Cardiac muscle cell (in vitro differentiated cells and primary cell): ENCODE measurements at regions not wholly inside any gene's neighbourhood (a gene's known extent, or its start where the extent isn't known, plus 50 kb on each side); places are given as distances from the start of the nearest gene placed in this dataset.

Experiments used
- DNase-seq, 2 donors: peaks; one replicate each; pipeline versions ENCODE4 v3.0.0 to v3.0.0-alpha.2; 2010 to 2017; ENCODE audit warnings: low read depth in 1 of 2, low spot score in 1 of 2
- H3K27ac ChIP-seq: fragments of 200-600 bp; sonication (generic); 2 replicates; pipeline ENCODE4 v1.5.1; 2016
- H3K27me3 ChIP-seq: fragments of 200-600 bp; sonication (generic); 2 replicates; pipeline ENCODE4 v1.6.0; 2016; ENCODE audit warnings: control low read depth
- H3K36me3 ChIP-seq: fragments of 200-600 bp; sonication (generic); 2 replicates; pipeline ENCODE4 v1.5.1; 2016; ENCODE audit warnings: control low read depth
- H3K4me1 ChIP-seq: fragments of 200-600 bp; sonication (generic); 2 replicates; pipeline ENCODE4 v1.8.1; 2017; ENCODE audit warnings: low read depth, mild to moderate bottlenecking, mixed run types
- H3K4me3 ChIP-seq: fragments of 200-600 bp; sonication (generic); 2 replicates; pipeline ENCODE4 v1.5.1; 2016; ENCODE audit warnings: mild to moderate bottlenecking
- H3K9me3 ChIP-seq: fragments of 200-600 bp; sonication (generic); 2 replicates; pipeline ENCODE4 v1.5.1; 2017; ENCODE audit warnings: low read depth, mild to moderate bottlenecking, control low read depth
- TF ChIP-seq, protein P1 (sequence below): IDR thresholded peaks from 2 replicates; pipeline ENCODE4 v1.5.1; 2012; ENCODE audit warnings: low read depth, mild to moderate bottlenecking, low read length

- Histone ChIP-seq H3K36me3 (no peaks in the 10 kb centered on the region), H3K9me3 (no peaks in the 10 kb centered on the region), H3K4me3 (no peak overlapping the region), H3K27ac (no peak overlapping the region), H3K4me1 (no peaks in the 10 kb centered on the region), H3K27me3 (peaks cover 45% of the 10 kb centered on the region)
- TF ChIP-seq, protein P1, sequence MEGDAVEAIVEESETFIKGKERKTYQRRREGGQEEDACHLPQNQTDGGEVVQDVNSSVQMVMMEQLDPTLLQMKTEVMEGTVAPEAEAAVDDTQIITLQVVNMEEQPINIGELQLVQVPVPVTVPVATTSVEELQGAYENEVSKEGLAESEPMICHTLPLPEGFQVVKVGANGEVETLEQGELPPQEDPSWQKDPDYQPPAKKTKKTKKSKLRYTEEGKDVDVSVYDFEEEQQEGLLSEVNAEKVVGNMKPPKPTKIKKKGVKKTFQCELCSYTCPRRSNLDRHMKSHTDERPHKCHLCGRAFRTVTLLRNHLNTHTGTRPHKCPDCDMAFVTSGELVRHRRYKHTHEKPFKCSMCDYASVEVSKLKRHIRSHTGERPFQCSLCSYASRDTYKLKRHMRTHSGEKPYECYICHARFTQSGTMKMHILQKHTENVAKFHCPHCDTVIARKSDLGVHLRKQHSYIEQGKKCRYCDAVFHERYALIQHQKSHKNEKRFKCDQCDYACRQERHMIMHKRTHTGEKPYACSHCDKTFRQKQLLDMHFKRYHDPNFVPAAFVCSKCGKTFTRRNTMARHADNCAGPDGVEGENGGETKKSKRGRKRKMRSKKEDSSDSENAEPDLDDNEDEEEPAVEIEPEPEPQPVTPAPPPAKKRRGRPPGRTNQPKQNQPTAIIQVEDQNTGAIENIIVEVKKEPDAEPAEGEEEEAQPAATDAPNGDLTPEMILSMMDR = no peak
- no peak for DNase-seq
Observed at GRCh38 chr21:35864039-35864438, 196.3 kb downstream of the SETD4 start.

DNA sequence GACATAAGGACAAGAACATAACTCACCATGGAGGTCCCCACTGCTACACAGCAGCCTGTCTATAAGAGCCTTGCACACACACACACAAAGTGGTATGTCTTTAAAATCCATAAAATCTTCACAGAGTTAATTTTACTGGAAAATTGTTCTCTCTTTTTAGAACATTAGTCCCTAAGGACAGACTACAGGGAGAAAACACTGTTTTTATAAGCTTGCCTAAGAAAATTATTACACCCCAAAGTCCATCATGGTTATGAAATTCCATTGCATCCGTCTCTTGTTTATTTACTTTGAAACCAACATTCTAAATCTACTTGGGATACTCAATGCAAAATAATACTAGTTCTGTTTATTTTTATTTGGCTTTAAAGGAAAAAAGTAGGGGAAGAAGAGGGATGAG is 197.4 kb downstream of the SETD4 start:
- TF ChIP-seq, protein P1 = no peak
- no peak overlapping the region for H3K27ac ChIP-seq
- peaks cover 54% of the 10 kb centered on the region for H3K27me3 ChIP-seq
- DNase-seq = no peak
- H3K36me3 ChIP-seq = no peaks in the 10 kb centered on the region
- no peaks in the 10 kb centered on the region for H3K4me1 ChIP-seq
- no peaks in the 10 kb centered on the region for H3K9me3 ChIP-seq
- no peak overlapping the region for H3K4me3 ChIP-seq

DNA sequence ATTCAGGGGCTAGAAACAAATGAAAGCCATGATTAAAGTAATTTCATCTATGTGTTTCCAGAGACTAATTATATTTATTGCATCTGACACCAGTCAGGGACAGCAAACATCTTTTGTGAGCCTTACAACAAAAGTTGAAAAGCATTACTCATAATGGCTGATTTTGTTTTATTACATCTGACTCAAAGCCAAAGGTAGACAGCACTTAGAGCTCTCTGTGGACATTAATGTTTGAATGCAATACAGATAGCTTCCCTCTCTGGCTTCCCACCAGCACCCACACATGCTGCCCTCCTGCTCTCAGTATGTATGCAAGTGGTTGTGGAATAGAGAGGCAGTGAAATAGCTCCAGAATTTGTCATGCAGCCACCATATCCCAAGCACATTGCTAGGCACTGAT is 198.7 kb downstream of the SETD4 start:
- no peak overlapping the region for H3K4me3 ChIP-seq
- TF ChIP-seq, protein P1 = no peak
- H3K4me1 ChIP-seq = no peaks in the 10 kb centered on the region
- peaks cover 56% of the 10 kb centered on the region for H3K27me3 ChIP-seq
- H3K36me3 ChIP-seq = no peaks in the 10 kb centered on the region
- no peaks in the 10 kb centered on the region for H3K9me3 ChIP-seq
- DNase-seq = no peak
- no peak overlapping the region for H3K27ac ChIP-seq

DNA sequence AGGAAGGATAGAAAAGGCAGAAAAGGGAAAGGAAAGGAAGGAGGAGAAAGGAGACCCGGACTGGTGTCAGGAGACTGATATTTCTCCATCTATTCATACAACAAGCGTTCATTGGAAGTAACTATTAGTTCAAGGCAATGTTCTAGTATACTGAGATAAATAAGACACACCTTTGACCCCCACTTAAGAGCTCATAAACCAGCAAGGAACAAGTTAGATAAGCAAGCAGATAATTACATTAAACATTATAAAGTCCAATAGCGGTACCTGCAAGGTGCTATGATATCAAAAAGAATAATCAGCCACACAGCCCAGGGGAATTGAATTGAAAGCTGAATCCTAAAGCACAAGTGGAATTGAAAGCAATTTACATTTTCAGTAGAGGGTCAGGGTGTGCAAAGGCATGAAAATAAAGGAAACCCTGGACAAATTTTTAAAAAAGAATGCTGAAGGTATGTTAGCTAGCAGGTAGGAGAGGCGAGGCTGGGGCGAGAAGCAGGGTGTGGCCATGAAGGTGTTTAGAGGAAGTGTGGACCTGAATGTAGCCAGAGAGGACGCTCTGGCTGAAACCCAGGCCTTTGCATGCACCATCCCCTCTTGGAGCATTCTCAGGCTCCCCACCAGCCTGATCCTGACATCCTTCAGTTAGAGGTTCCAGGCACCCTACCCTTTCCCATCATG is 200.0 kb downstream of the SETD4 start:
- Histone ChIP-seq H3K36me3 (no peaks in the 10 kb centered on the region), H3K9me3 (no peaks in the 10 kb centered on the region), H3K4me1 (no peaks in the 10 kb centered on the region), H3K27me3 (peaks cover 59% of the 10 kb centered on the region), H3K4me3 (no peak overlapping the region), H3K27ac (no peak overlapping the region)
- TF ChIP-seq, protein P1 = no peak
- DNase-seq = no peak

GRCh38 chr21:35859677-35860076 is 200.6 kb downstream of the SETD4 start:
- Histone ChIP-seq H3K9me3 (no peaks in the 10 kb centered on the region), H3K4me3 (no peak overlapping the region), H3K27ac (no peak overlapping the region), H3K27me3 (peaks cover 66% of the 10 kb centered on the region), H3K36me3 (no peaks in the 10 kb centered on the region), H3K4me1 (no peaks in the 10 kb centered on the region)
- no peak for DNase-seq
- TF ChIP-seq, protein P1 = no peak
